Thyroid gland (tissue), 4 donors: ENCODE measurements at regions not wholly inside any gene's neighbourhood (a gene's known extent, or its start where the extent isn't known, plus 50 kb on each side); places are given as distances from the start of the nearest gene placed in this dataset.

Experiments used
- CTCF ChIP-seq, 6 experiments: fragments of 200-600 bp in 3 of 6; fragments of 450-650 bp in 3 of 6; sonication (generic) in 3 of 6; IDR thresholded peaks; one replicate each; pipeline ENCODE4 v1.5.1; 2016 to 2019; ENCODE audit warnings: antibody characterized with exemption in 6 of 6, mild to moderate bottlenecking in 2 of 6, inconsistent platforms in 1 of 6, moderate library complexity in 1 of 6
- POLR2A ChIP-seq, 2 donors: fragments of 450-650 bp; IDR thresholded peaks; one replicate each; pipeline ENCODE4 v1.6.1; 2017; ENCODE audit warnings: antibody characterized with exemption in 2 of 2, mild to moderate bottlenecking in 2 of 2, moderate library complexity in 1 of 2

DNA sequence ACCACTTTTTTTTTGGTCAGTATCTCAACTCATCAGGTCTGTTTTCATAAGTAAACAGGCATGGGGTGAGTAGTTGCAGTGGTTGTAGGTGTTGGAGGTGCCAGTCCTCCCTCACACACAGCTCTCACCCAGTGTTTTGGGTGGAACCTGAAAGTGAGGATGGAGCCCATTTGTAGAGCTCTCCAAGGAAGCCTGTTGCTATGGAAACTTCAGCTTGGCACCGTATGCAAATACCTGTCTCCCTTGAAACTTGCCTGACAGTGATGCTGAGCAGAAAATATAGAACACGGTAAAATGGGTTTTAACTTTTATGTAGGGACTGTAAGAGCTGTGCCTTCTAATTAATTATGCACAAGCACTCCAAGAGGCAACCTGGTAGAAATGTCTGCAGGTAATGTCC lies 214.1 kb downstream of the AJAP1 start:
- no peak for TF ChIP-seq POLR2A (IDR thresholded peaks at IDR 0.05)
- no peak for TF ChIP-seq CTCF (IDR thresholded peaks at IDR 0.05)
